KBM-7 (cell line): ENCODE measurements at regions not wholly inside any gene's neighbourhood (a gene's known extent, or its start where the extent isn't known, plus 50 kb on each side); places are given as distances from the start of the nearest gene placed in this dataset.
"Not testable (repeated sequence)": the region's sequence is repeated elsewhere in the genome, so short reads cannot be mapped to it uniquely, and the experiment has no call there.

ENCODE experiments used
- DNase-seq: peaks from one replicate; pipeline ENCODE4 v3.0.0-alpha.2; 2015
- in situ Hi-C: fragments of 300-500 bp; cut with MboI; formaldehyde crosslinking; loops from 2 replicates; pipeline ENCODE4 v1.14.3; 2020; ENCODE audit warnings: low sequenced_read_pairs, low pct_unique_long_range_greater_than_20kb, mixed read lengths

DNA sequence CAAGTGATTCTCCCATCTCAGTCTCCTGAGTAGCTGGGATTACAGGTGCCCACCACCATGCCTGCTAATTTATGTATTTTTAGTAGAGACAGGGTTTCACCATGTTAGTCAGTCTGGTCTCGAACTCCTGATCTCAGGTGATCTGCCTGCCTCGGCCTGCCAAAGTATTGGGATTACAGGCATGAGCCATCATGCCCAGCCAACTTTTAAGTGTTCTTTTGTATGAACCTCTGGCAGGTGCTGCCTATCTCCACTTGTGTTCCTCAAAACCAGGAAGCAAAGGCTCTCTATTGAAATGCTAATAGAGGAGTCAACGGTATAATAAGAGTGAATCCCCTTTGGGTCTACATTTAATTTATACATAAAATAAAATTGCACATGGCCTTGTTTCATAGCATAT lies 1212.0 kb downstream of the VRK1 start:
- in situ Hi-C loops, DNase-seq: not testable (repeated sequence)

DNA sequence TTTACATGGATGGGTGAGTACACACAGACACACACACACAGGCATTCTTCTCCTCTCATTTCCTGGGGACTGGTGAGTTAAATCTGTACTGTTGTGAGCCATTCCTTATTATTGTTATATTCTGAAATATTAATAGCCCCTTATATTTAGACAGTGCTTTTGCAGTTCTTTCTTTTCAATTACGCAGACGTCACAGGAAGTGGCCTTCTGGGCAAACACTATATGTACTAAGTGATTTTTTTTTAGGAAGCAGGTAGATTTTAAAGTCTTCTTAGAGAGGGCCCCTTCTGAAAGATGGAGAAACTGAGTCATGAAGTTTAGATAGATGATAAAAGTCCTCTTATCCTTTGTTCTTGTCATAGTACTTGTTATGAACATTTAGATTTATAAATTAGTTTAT lies 1213.6 kb downstream of the VRK1 start:
- in situ Hi-C loops: no loop called here
- no peak for DNase-seq

DNA sequence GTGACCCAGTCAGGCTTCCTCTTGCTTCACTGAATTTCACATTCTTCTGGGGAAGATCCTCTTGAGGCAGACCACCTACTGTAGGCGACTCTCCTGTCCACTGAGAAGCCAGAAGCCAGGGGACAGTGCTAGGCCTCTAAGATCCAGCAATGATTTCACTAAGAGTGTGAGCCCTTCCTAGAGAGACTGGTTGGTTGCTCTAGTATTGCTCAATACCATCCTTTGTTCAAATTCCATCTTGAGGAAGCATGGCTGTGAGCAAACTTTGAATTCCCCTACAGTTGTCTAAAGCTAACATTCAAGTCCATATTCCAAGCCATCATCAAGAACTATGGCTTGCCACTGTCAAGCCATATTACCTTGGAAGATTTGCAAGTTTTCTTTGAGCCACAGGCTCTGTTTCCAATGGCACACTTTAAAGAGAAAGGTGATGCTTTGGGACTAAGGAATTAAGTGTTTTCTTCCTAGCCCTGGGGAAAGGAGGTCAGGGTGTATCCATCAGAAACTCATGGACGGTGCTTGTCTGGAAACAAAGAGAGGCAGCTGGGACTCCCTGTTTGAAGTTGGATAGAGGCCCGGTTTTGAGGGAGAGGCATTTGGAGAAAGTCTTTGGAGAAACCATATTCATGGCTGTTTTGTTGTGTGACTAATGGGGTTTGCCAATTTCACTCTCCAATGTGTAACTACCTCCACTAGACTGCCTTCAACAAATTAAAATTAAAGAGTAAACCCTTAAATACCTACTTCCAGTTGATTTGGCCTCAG lies 1217.9 kb downstream of the VRK1 start:
- in situ Hi-C loops: no loop called here
- DNase-seq: no peak

DNA sequence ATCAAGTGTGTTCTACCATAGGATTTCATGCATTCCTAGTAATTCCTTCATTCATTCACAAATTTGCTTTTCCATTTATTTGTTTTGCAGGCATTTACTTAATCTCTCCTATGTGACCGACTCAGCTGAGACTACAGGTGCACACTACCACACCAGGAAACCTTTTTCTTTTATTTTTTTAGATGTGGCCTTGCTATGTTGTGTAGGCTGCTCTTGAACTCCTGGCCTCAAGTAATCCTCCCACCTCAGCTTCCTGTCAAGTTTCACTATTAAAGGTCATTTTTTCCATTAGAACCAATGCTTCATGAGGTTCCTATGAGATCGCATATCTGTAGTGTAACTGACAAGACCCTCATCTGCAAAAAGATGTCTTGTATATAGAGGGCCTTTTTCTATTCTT lies 1218.7 kb downstream of the VRK1 start:
- no peak for DNase-seq
- in situ Hi-C loops: no loop called here

DNA sequence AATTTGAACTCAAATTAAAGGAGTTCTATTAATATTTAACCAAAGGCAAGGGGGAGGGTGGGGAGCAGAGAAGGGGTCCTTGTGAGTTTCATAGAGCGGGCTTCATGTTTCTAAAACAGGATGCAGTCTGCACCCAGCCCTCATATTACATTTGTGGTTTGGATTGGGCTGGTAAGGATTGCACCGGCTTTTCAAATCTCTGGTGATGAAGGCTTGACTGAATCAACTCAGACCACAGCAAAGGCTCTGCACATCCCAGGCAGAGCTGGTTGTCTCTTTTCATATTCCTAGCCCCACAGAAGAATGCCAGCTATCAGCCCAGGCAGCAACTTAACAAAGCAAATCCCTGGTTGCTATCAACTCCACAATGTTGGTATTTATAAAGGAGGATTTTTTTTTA lies 1221.4 kb downstream of the VRK1 start:
- no peak for DNase-seq
- in situ Hi-C loops: no loop called here

DNA sequence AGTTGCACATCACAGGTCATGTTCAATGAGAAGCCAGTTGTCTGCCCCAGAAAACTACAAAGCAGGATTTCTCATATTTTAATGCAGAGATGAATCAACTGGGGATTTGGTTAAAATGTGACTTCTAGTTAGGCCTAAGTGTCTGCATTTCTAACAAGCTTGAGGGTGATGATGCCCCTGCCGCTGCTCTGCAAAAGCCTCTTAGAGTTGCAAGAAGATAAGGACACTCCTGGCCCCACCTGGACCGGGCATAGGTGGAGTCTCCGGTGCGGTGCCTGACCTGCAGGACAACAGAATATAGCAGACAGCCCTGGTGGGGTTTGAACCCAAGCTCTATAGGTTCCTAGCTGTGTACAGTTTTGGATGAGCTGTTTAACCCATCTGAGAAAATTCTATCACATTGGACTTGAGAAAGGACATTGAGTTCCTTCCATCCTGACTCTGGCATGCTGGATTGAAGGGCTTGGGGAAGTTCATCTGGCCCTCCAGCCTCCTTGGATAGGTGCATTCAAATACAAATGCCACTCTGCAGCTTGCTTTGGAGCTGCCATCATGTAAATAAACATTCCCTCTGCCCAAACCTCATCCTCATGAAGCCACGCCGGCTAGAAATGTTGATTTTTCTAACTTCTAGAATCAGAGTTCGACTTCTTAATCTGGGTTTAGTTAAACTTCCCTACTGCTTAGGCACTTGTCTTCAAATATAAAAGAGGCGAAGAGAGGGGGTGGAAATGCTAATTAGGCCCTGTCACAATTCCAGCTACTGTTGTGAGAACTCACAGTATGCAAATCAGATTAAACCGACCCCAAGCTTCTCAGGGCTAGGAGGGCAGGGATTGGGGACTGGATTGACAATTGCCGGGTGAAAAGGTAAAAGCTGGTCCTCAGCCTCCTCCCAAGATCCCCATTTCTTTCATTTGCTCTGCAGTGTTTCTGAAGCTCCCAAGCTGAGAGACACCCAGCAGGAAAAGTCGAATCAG lies 1225.6 kb downstream of the VRK1 start:
- no peak for DNase-seq
- in situ Hi-C loops: no loop called here

DNA sequence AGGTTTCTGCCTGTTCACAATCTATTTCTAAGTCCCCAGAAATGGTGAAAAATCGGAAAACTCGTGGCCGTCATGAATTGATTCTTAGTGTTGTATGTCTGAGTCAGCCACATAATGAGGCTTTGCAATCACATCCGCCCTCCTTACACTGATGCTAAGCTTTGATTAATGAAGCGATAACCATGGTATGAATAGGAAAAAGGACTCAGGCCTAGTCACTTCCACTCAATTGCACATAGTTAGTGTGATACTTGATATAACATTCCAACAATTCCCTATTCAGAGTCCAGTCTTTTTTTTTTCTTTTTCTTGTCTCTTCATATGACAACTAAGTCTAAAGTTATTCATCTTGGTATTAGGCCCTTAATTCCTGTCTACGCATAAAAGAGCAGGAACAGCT lies 1231.0 kb downstream of the VRK1 start:
- DNase-seq: no peak
- in situ Hi-C loops: no loop called here

DNA sequence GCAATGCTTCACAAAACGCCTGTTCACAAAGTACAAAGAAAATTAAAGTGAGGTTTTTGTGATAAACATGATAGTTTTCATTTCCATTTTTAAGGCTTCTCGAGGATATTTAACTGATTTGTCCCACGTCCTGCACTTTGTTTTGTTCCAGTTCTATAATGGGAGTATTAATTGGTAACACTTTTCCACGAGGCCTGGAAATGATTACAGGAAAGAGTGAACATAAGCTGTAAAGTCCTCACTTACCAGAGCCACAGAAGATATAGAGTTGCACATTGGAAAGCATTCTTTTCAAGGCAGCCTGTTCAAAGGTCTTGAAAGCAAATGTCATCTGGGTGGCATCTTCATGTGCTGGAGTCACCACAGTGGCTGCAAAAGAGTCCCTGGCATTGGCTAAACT lies 1236.6 kb downstream of the BCL11B start:
- in situ Hi-C loops: no loop called here
- DNase-seq: no peak

DNA sequence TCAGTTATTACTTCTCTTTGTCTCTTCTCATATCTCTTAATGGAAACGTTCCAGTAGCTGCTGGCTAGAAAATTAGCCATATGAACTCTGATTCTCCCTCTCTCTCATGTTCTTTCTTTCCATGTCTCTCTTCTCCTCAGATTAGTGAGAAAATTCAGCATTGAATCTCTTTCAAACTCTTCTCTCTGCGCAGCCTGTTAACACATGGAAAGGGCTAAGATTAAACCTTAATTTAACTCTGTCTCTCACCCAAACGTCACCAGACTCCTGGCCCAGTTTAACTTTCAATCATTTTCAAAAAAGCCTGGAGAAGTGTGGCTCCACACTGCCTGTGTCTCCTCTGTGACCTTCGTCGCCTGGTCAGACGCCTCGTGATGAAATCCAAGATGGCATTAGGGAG lies 1234.2 kb downstream of the BCL11B start:
- no peak for DNase-seq
- in situ Hi-C loops: no loop called here

DNA sequence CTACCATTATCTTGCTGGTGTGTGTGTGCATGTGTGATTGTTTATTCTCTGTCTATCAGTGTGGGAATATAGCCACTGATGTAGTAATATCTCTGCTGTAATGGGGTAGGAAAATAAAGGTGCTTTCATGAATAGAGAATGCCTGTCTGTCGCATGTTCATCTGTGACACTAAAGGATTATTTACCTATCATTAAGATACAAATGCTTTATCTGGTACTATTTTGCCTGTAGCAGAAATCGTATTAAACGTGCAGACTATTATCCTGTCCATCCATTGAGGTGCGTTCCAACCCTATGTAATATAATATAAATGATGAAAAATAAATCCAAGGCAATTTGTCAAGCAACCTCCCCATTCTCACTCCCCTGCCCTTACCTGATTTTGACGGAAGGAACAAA lies 1215.1 kb downstream of the BCL11B start:
- in situ Hi-C loops: no loop called here

DNA sequence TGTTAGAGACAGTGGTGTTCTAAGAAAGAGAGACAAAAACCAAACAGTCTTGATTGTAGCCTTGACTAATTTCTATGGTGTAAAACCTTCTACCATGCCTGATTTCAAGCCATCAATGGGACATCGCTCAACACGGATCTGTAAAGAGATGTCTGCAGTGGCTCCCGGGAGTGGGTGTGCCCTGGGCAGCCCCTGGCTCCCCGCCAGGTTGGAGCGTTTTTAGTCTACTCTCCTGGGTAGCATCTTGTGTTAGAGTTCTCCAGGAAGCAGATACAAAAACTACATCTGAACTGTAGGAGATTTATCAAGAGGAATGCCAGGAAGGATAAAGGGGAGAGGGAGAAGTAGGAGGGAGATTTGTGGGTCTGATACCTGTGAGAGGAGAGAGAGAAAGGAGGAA lies 1212.9 kb downstream of the BCL11B start:
- in situ Hi-C loops: no loop called here
- no peak for DNase-seq

More for the DNA sequence above, 1215.1 kb downstream of the BCL11B start:
- DNase-seq: no peak

DNA sequence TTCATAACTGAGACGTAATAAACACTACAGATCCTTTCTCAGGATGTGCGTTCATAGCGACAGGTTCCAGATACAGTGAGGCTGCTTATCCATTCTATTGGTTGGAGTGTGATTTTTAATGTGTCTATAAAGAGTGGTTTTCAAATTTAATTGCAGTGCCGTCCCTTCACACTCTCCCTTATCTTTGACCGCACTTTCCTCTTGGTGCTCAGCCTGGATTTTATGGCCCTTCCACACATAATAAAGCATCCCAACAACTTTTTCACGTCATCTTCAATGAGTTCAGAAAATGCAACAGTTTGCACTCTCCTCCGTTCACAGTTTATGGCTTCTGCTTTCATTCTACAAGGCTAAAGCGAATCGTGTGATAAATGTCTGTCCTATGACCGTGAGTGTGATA lies 1209.9 kb downstream of the BCL11B start:
- in situ Hi-C loops: no loop called here
- no peak for DNase-seq

DNA sequence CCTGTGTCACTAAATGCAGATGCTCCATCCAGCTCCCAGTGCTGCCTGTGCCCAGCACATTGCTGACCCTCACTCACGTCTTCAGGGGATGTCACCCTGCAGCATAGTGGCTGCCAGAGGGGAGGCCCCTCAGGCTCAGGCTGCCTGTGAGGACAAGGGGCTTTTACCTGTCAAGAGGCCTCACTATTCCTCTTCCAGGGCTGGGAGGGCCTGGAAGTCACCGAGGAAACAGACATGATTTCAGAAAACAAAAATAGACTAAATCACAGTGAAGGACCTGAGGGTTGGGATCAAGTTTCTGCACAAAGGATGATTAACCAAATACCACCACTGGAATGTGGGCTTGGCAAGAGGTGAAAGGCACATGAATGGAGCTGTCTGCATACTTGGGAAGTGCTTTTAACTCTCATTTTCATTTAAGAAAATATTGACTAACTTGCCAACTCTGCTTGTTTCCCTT lies 1202.3 kb downstream of the BCL11B start:
- in situ Hi-C loops: no loop called here
- DNase-seq: no peak

DNA sequence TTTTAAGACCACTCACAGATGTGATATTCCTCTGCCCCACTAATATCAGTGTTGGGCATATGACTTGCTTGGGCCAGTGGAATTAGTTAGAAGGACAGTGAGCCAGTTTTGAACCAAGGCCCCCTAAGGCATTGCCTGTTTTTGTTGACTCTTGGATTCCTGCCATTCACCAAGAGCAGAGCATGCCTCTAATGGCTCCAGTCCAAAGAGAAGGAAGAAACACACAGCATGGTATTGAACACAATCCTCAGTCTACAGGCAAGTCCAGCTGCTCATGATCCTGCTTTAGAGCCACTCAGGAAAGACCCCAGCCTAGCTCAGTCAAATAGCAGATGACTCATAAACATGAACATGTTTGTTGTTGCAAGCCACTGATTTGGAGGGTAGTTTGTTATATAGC lies 1201.5 kb downstream of the BCL11B start:
- in situ Hi-C loops: no loop called here
- DNase-seq: no peak

DNA sequence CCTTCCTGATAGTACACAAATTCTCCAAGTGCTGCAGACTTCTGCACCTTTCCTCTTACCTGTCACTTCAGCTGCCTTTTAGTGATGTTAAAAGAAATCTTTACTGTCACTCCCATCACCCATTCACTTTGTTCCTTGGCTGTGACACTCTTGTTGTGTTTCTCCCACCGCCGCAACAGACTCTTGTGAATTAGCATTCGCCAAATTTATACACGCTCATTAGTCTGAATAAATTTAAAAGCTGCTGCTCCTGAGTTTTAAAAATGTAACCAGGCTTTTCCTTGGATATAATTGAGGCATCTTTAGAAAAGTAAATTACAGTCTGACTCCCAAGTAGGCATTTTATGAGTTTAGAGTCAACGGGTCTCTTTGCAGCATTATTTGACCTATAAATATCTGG lies 1197.9 kb downstream of the BCL11B start:
- no peak for DNase-seq
- in situ Hi-C loops: no loop called here

DNA sequence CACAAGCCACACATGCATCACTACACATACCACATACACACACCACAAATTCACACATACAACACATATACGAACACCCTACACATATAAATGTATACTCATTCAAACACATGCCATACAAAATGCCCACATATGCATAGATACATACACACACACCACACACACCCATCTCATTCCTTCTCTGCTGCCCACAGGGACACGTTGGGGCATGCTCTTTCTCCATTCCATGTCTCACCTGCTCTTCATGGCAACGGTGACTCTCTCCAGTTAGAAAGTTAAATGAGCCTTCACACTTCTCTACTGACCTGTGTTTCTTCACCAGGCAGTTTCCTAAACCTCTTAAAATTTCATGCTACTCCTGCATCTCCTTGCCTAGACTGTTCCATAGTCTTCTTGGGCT lies 1194.8 kb downstream of the BCL11B start:
- in situ Hi-C loops: no loop called here
- DNase-seq: no peak

DNA sequence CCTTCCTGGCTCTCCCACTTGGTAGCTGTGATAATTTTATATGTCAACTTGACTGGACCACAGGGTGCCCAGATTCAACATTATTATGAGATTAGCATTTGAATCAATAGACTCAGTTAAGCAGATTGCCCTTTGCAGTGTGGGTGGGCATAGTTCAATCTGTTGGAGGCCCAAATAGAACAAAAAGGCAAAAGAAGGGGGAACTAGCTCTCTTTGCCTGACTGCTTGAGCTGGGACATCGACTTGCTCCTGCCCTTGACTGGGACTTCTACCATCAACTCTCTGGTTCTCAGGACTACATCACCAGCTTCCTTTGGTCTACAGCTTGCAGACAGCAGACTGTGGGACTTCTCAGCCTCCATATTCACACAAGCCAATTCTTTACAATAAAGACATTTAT lies 1189.2 kb downstream of the BCL11B start:
- DNase-seq: no peak
- in situ Hi-C loops: no loop called here

DNA sequence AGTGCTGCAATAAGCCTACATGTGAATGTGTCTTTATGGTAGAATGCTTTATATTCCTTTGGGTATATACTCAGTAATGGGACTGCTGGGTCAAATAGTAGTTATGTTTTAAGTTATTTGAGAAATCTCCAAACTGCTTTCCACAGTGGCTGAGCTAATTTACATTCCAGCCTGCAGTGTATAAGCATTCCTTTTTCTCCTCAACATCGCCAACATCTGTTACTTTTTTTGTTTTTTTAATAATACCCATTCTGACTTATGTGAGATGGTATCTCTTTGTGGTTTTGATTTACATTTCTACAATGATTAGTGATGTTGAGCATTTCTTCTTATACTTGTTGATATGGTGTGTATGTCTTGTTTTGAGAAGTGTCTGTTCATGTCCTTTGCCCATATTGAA lies 1186.2 kb downstream of the BCL11B start:
- in situ Hi-C loops: no loop called here
- DNase-seq: no peak

DNA sequence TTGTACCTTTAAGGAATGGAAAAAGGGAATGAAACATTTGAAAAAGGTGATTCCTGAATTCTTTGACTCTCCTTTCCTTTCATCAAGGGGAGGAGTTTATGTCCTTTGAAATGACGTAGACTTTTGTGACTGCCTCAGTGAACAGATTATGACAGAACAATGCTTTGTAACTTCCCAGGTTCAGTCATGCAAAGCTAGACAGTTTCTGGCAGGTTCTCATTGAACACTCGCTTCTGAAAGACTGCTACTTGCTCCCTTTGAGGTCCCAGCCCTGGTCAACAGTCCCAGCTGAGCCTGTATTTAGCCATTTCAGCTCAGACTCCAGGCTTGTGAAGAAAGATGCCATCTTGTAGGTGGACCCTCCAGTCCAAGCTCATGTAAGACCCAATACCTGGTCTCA lies 1178.9 kb downstream of the BCL11B start:
- no peak for DNase-seq
- in situ Hi-C loops: no loop called here

DNA sequence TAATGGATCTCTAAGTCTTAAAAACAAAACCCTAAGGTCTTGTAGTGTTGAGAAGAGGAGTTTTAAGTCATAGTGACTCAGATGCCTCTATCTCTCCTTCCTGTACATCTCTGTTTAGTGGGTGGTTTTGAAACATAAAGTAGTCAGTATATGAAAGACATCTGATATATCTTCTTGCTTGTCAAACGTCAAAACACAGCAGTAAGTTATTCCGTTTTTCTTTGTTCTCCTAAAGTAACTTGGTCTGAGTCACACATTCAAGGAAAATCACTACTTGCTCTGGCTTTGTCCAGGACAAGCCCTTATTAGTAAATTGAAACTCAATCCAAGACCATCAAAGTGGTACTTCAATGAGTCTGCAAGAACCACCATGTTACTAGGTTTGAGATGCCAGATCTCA lies 1172.5 kb downstream of the BCL11B start:
- DNase-seq: no peak
- in situ Hi-C loops: no loop called here
